ENCODE measurements at regions not wholly inside any gene's neighbourhood (a gene's known extent, or its start where the extent isn't known, plus 50 kb on each side); places are given as distances from the start of the nearest gene placed in this dataset.

- peak; percentile 35 for DNase-seq
- no peaks in the 10 kb centered on the region for H3K27me3 ChIP-seq (ENCODE audit: insufficient read depth, low read length, poor library complexity)
Measured at GRCh38 chr21:15301014-15301413, 236.2 kb upstream of the NRIP1 start.

GRCh38 chr21:15301736-15302135 is 236.9 kb upstream of the NRIP1 start:
- H3K27ac ChIP-seq (ENCODE audit: low read length): no peak overlapping the region
- no peaks in the 10 kb centered on the region for H4K20me1 ChIP-seq (ENCODE audit: insufficient read depth, low read length)
- no peaks in the 10 kb centered on the region for H3K4me1 ChIP-seq (ENCODE audit: insufficient read depth, low read length)
- no peak overlapping the region for H2AFZ ChIP-seq (ENCODE audit: low read depth, low read length)
- TF ChIP-seq CTCF (IDR thresholded peaks at IDR 0.05; ENCODE audit: borderline replicate concordance, extremely low read depth, low read length, poor library complexity, severe bottlenecking): no peak
- TF ChIP-seq EZH2 (IDR thresholded peaks at IDR 0.05; ENCODE audit: borderline replicate concordance, low read depth, low read length, severe bottlenecking): no peak
- H3K79me2 ChIP-seq (ENCODE audit: insufficient read depth, low read length): no peaks in the 10 kb centered on the region
- ATAC-seq (ENCODE audit: insufficient read depth, low read depth): no peak
- no peak overlapping the region for H3K4me2 ChIP-seq (ENCODE audit: insufficient read depth, low read length)
- DNase-seq: no peak
- H3K9me3 ChIP-seq (ENCODE audit: insufficient read depth, low read length, severe bottlenecking): peaks cover 19% of the 10 kb centered on the region
- H3K9ac ChIP-seq (ENCODE audit: low read depth, low read length): no peak overlapping the region
- H3K36me3 ChIP-seq (ENCODE audit: insufficient read depth, low read length): no peaks in the 10 kb centered on the region
- no peak overlapping the region for H3K4me3 ChIP-seq (ENCODE audit: low read depth in 1 of 2, low read length in 2 of 2)
- no peaks in the 10 kb centered on the region for H3K27me3 ChIP-seq (ENCODE audit: insufficient read depth, low read length, poor library complexity)

More at GRCh38 chr21:15301014-15301413, 236.2 kb upstream of the NRIP1 start:
- no peak overlapping the region for H3K4me3 ChIP-seq (ENCODE audit: low read depth in 1 of 2, low read length in 2 of 2)
- no peak overlapping the region for H3K4me2 ChIP-seq (ENCODE audit: insufficient read depth, low read length)
- H3K9ac ChIP-seq (ENCODE audit: low read depth, low read length): no peak overlapping the region
- H3K4me1 ChIP-seq (ENCODE audit: insufficient read depth, low read length): no peaks in the 10 kb centered on the region
- H3K9me3 ChIP-seq (ENCODE audit: insufficient read depth, low read length, severe bottlenecking): peaks cover 19% of the 10 kb centered on the region
- no peaks in the 10 kb centered on the region for H3K36me3 ChIP-seq (ENCODE audit: insufficient read depth, low read length)
- H3K79me2 ChIP-seq (ENCODE audit: insufficient read depth, low read length): no peaks in the 10 kb centered on the region
- H4K20me1 ChIP-seq (ENCODE audit: insufficient read depth, low read length): no peaks in the 10 kb centered on the region
- TF ChIP-seq CTCF (IDR thresholded peaks at IDR 0.05; ENCODE audit: borderline replicate concordance, extremely low read depth, low read length, poor library complexity, severe bottlenecking) (no peak), EZH2 (IDR thresholded peaks at IDR 0.05; ENCODE audit: borderline replicate concordance, low read depth, low read length, severe bottlenecking) (no peak)
- H3K27ac ChIP-seq (ENCODE audit: low read length): no peak overlapping the region
- no peak overlapping the region for H2AFZ ChIP-seq (ENCODE audit: low read depth, low read length)
- no peak for ATAC-seq (ENCODE audit: insufficient read depth, low read depth)

- peaks cover 8% of the 10 kb centered on the region for H3K9me3 ChIP-seq (ENCODE audit: insufficient read depth, low read length, severe bottlenecking)
- H3K9ac ChIP-seq (ENCODE audit: low read depth, low read length): no peak overlapping the region
- no peak overlapping the region for H3K4me3 ChIP-seq (ENCODE audit: low read depth in 1 of 2, low read length in 2 of 2)
- no peaks in the 10 kb centered on the region for H3K4me1 ChIP-seq (ENCODE audit: insufficient read depth, low read length)
- no peak for ATAC-seq (ENCODE audit: insufficient read depth, low read depth)
- H3K27me3 ChIP-seq (ENCODE audit: insufficient read depth, low read length, poor library complexity): no peaks in the 10 kb centered on the region
- DNase-seq: no peak
- H3K27ac ChIP-seq (ENCODE audit: low read length): no peak overlapping the region
- no peaks in the 10 kb centered on the region for H3K79me2 ChIP-seq (ENCODE audit: insufficient read depth, low read length)
- H4K20me1 ChIP-seq (ENCODE audit: insufficient read depth, low read length): no peaks in the 10 kb centered on the region
- TF ChIP-seq EZH2 (IDR thresholded peaks at IDR 0.05; ENCODE audit: borderline replicate concordance, low read depth, low read length, severe bottlenecking) (no peak), CTCF (IDR thresholded peaks at IDR 0.05; ENCODE audit: borderline replicate concordance, extremely low read depth, low read length, poor library complexity, severe bottlenecking) (no peak)
- H3K36me3 ChIP-seq (ENCODE audit: insufficient read depth, low read length): no peaks in the 10 kb centered on the region
- H3K4me2 ChIP-seq (ENCODE audit: insufficient read depth, low read length): no peak overlapping the region
- no peak overlapping the region for H2AFZ ChIP-seq (ENCODE audit: low read depth, low read length)
Measured at GRCh38 chr21:15306271-15306670, 241.5 kb upstream of the NRIP1 start.

GRCh38 chr21:15308333-15308732 is 243.5 kb upstream of the NRIP1 start:
- no peaks in the 10 kb centered on the region for H3K79me2 ChIP-seq (ENCODE audit: insufficient read depth, low read length)
- no peak for ATAC-seq (ENCODE audit: insufficient read depth, low read depth)
- no peak overlapping the region for H3K4me2 ChIP-seq (ENCODE audit: insufficient read depth, low read length)
- H4K20me1 ChIP-seq (ENCODE audit: insufficient read depth, low read length): no peaks in the 10 kb centered on the region
- H3K4me3 ChIP-seq (ENCODE audit: low read depth in 1 of 2, low read length in 2 of 2): no peak overlapping the region
- no peaks in the 10 kb centered on the region for H3K36me3 ChIP-seq (ENCODE audit: insufficient read depth, low read length)
- no peaks in the 10 kb centered on the region for H3K9me3 ChIP-seq (ENCODE audit: insufficient read depth, low read length, severe bottlenecking)
- no peak for DNase-seq
- H3K4me1 ChIP-seq (ENCODE audit: insufficient read depth, low read length): no peaks in the 10 kb centered on the region
- no peak for TF ChIP-seq CTCF (IDR thresholded peaks at IDR 0.05; ENCODE audit: borderline replicate concordance, extremely low read depth, low read length, poor library complexity, severe bottlenecking)
- no peak for TF ChIP-seq EZH2 (IDR thresholded peaks at IDR 0.05; ENCODE audit: borderline replicate concordance, low read depth, low read length, severe bottlenecking)
- H3K9ac ChIP-seq (ENCODE audit: low read depth, low read length): no peak overlapping the region
- no peak overlapping the region for H3K27ac ChIP-seq (ENCODE audit: low read length)
- H2AFZ ChIP-seq (ENCODE audit: low read depth, low read length): no peak overlapping the region
- no peaks in the 10 kb centered on the region for H3K27me3 ChIP-seq (ENCODE audit: insufficient read depth, low read length, poor library complexity)

Measured in DND-41 (cell line).